ENCODE measurements at regions not wholly inside any gene's neighbourhood (a gene's known extent, or its start where the extent isn't known, plus 50 kb on each side); places are given as distances from the start of the nearest gene placed in this dataset.

GRCh38 chr6:67047996-67048395 is 1341.0 kb upstream of the EYS start:
- POLR2A ChIA-PET (ENCODE audit: unreplicated experiment), result no interaction called here
- no TSS peak for BruUV-seq (replicated peaks)
- no peaks in the 10 kb centered on the region for H3K27me3 ChIP-seq (ENCODE audit: low read length)

GRCh38 chr6:67045076-67045475 is 1338.0 kb upstream of the EYS start:
- ATAC-seq (no peak), DNase-seq (no peak)
- Histone ChIP-seq H3K27me3 (ENCODE audit: low read length) (no peaks in the 10 kb centered on the region), H3K9me2 (replicated peaks; ENCODE audit: low read length) (no peaks in the 10 kb centered on the region), H3K36me3 (ENCODE audit: low read depth, low read length) (no peaks in the 10 kb centered on the region), H3K4me2 (ENCODE audit: low read length) (no peak overlapping the region), H3K4me1 (ENCODE audit: insufficient read depth, low read length) (no peaks in the 10 kb centered on the region), H3F3A (ENCODE audit: low read length, unreplicated experiment) (no peaks in the 10 kb centered on the region), H4K20me1 (ENCODE audit: low read length) (no peaks in the 10 kb centered on the region), H3K79me2 (ENCODE audit: low read length) (no peaks in the 10 kb centered on the region), H3K4me3 (ENCODE audit: low read length) (no peak overlapping the region), H3K9me3 (ENCODE audit: low read length) (no peaks in the 10 kb centered on the region), H2AFZ (ENCODE audit: low read length) (no peak overlapping the region), H3K9ac (ENCODE audit: low read length) (no peak overlapping the region), H3K27ac (ENCODE audit: low read length) (no peak overlapping the region)
- TF ChIP-seq, protein P1, sequence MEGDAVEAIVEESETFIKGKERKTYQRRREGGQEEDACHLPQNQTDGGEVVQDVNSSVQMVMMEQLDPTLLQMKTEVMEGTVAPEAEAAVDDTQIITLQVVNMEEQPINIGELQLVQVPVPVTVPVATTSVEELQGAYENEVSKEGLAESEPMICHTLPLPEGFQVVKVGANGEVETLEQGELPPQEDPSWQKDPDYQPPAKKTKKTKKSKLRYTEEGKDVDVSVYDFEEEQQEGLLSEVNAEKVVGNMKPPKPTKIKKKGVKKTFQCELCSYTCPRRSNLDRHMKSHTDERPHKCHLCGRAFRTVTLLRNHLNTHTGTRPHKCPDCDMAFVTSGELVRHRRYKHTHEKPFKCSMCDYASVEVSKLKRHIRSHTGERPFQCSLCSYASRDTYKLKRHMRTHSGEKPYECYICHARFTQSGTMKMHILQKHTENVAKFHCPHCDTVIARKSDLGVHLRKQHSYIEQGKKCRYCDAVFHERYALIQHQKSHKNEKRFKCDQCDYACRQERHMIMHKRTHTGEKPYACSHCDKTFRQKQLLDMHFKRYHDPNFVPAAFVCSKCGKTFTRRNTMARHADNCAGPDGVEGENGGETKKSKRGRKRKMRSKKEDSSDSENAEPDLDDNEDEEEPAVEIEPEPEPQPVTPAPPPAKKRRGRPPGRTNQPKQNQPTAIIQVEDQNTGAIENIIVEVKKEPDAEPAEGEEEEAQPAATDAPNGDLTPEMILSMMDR (conservative IDR thresholded peaks at IDR 0.05; ENCODE audit: low read depth, low read length), result no peak
- TF ChIP-seq EZH2 (IDR thresholded peaks at IDR 0.05; ENCODE audit: low read length, unreplicated experiment) (no peak), EZH2phosphoT487 (IDR thresholded peaks at IDR 0.05; ENCODE audit: borderline replicate concordance, low read length) (no peak)
- ChIA-PET CTCF (no interaction called here), POLR2A (ENCODE audit: unreplicated experiment) (no interaction called here)
- intact Hi-C loops (cut with micrococcal nuclease), result no loop called here
- no TSS peak for BruUV-seq (replicated peaks)

More at GRCh38 chr6:67047996-67048395, 1341.0 kb upstream of the EYS start:
- CTCF ChIA-PET, result no interaction called here
- intact Hi-C loops (cut with micrococcal nuclease), result no loop called here
- H4K20me1 ChIP-seq (ENCODE audit: low read length), result no peaks in the 10 kb centered on the region
- H3K9ac ChIP-seq (ENCODE audit: low read length), result no peak overlapping the region
- no peaks in the 10 kb centered on the region for H3F3A ChIP-seq (ENCODE audit: low read length, unreplicated experiment)
- no peaks in the 10 kb centered on the region for H3K9me2 ChIP-seq (replicated peaks; ENCODE audit: low read length)
- no peaks in the 10 kb centered on the region for H3K79me2 ChIP-seq (ENCODE audit: low read length)
- no peak overlapping the region for H2AFZ ChIP-seq (ENCODE audit: low read length)
- DNase-seq (no peak), ATAC-seq (no peak)
- H3K27ac ChIP-seq (ENCODE audit: low read length), result no peak overlapping the region
- H3K36me3 ChIP-seq (ENCODE audit: low read depth, low read length), result no peaks in the 10 kb centered on the region
- H3K9me3 ChIP-seq (ENCODE audit: low read length), result no peaks in the 10 kb centered on the region
- no peak overlapping the region for H3K4me3 ChIP-seq (ENCODE audit: low read length)
- TF ChIP-seq EZH2phosphoT487 (IDR thresholded peaks at IDR 0.05; ENCODE audit: borderline replicate concordance, low read length) (no peak), EZH2 (IDR thresholded peaks at IDR 0.05; ENCODE audit: low read length, unreplicated experiment) (no peak)
- TF ChIP-seq, protein P1 (conservative IDR thresholded peaks at IDR 0.05; ENCODE audit: low read depth, low read length), result no peak
- H3K4me1 ChIP-seq (ENCODE audit: insufficient read depth, low read length), result no peaks in the 10 kb centered on the region
- H3K4me2 ChIP-seq (ENCODE audit: low read length), result no peak overlapping the region

DNA sequence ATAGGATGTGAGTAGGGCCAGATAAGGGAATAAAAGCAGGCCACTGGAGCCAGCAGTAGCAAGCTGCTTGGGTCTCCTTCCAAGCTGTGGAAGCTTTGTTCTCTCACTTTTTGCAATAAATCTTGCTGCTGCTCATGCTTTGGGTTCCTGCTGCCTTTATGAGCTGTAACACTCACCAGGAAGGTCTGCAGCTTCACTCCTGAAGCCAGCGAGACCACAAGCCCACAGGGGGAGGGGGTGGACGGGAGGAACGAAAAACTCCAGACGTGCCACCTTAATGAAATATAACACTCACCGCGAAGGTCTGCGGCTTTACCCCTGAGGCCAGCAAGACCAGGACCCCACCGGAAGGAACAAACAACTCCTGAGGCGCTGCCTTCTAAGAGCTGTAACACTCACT is 1324.4 kb upstream of the EYS start:
- H3K4me3 ChIP-seq (ENCODE audit: low read length), result no peak overlapping the region
- no peaks in the 10 kb centered on the region for H3K9me3 ChIP-seq (ENCODE audit: low read length)
- H3K79me2 ChIP-seq (ENCODE audit: low read length), result no peaks in the 10 kb centered on the region
- H3K9me2 ChIP-seq (replicated peaks; ENCODE audit: low read length), result no peaks in the 10 kb centered on the region
- no peak overlapping the region for H3K4me2 ChIP-seq (ENCODE audit: low read length)
- ChIA-PET POLR2A (ENCODE audit: unreplicated experiment) (no interaction called here), CTCF (interaction anchor here (0.9 kb wide), 1 partner anchor 300 kb away, joined by 4 read pairs; no protein-coding TSS in a partner anchor)
- BruUV-seq (replicated peaks), result no TSS peak
- H3K36me3 ChIP-seq (ENCODE audit: low read depth, low read length), result no peaks in the 10 kb centered on the region
- no peak for ATAC-seq
- H3K4me1 ChIP-seq (ENCODE audit: insufficient read depth, low read length), result no peaks in the 10 kb centered on the region
- H3K27me3 ChIP-seq (ENCODE audit: low read length), result no peaks in the 10 kb centered on the region
- H4K20me1 ChIP-seq (ENCODE audit: low read length), result no peaks in the 10 kb centered on the region
- TF ChIP-seq, protein P1 (conservative IDR thresholded peaks at IDR 0.05; ENCODE audit: low read depth, low read length), result no peak
- TF ChIP-seq EZH2 (IDR thresholded peaks at IDR 0.05; ENCODE audit: low read length, unreplicated experiment) (no peak), EZH2phosphoT487 (IDR thresholded peaks at IDR 0.05; ENCODE audit: borderline replicate concordance, low read length) (no peak)
- intact Hi-C loops (cut with micrococcal nuclease), result no loop called here
- H2AFZ ChIP-seq (ENCODE audit: low read length), result no peak overlapping the region
- no peak overlapping the region for H3K27ac ChIP-seq (ENCODE audit: low read length)
- no peak for DNase-seq
- H3K9ac ChIP-seq (ENCODE audit: low read length), result no peak overlapping the region
- H3F3A ChIP-seq (ENCODE audit: low read length, unreplicated experiment), result no peaks in the 10 kb centered on the region
